K562 (cell line): ENCODE measurements at regions not wholly inside any gene's neighbourhood (a gene's known extent, or its start where the extent isn't known, plus 50 kb on each side); places are given as distances from the start of the nearest gene placed in this dataset.

ENCODE experiments used
- ATAC-seq: fragments of 200-7000 bp; cut with Tn5 transposase; 3 replicates; pipeline ENCODE4 v1.9.1; 2020; ENCODE audit warnings: moderate library complexity
- BruUV-seq: library from RNA; stranded (reverse); fragments of 400-500 nt; replicated peaks from 2 replicates; lab custom pipeline; 2021; lab: Mats Ljungman, UMichigan
- CTCF ChIA-PET: fragments of 300-600 bp; formaldehyde crosslinking; extraction: SDS; loops from one replicate; lab custom pipeline; 2021; ENCODE audit warnings: low intra/inter-chr PET ratio; lab: Yijun Ruan, JAX
- POLR2A ChIA-PET: fragments of 300-600, 350-650 bp; sonication (Branson Sonifier 250); formaldehyde crosslinking; extraction: SDS; loops from one replicate; lab custom pipeline; 2021; ENCODE audit warnings: antibody characterized with exemption, inconsistent platforms; lab: Yijun Ruan, JAX
- DNase-seq, 4 experiments: peaks; one replicate each; pipeline versions ENCODE4 v3.0.0 to v3.0.0-alpha.2; 2011 to 2018; ENCODE audit warnings: low spot score in 3 of 4, mixed read lengths in 3 of 4; ENCODE audit errors: extremely low read depth in 1 of 4
- FAIRE-seq: peaks from 2 replicates; lab custom pipeline; 2011; peaks lifted over from hg19 to GRCh38; lab: Jason Lieb, UNC
- H2AFZ ChIP-seq: 2 replicates; pipeline ENCODE4 v1.6.0; 2011; ENCODE audit warnings: low read depth, low read length, control low read depth, inconsistent platforms
- H3K27ac ChIP-seq: fragments of 200-600 bp; 3 replicates; pipeline ENCODE4 v1.8.0; 2011; ENCODE audit warnings: low read depth, mild to moderate bottlenecking, control low read depth, inconsistent platforms, low read length, moderate library complexity, mixed read lengths; ENCODE audit errors: extremely low read depth
- H3K27me3 ChIP-seq, 2 experiments: fragments of 300-600 bp in 1 of 2; 2 replicates in 1 of 2; 3 replicates in 1 of 2; pipeline versions ENCODE4 v1.6.0 to v1.8.0; 2011; ENCODE audit warnings: inconsistent platforms in 2 of 2, low read length in 2 of 2, mild to moderate bottlenecking in 1 of 2, mixed read lengths in 1 of 2, moderate library complexity in 1 of 2; ENCODE audit not compliant: control insufficient read depth in 2 of 2, insufficient read depth in 2 of 2
- H3K36me3 ChIP-seq: fragments of 300-600 bp; 3 replicates; pipeline ENCODE4 v1.8.0; 2011; ENCODE audit warnings: mild to moderate bottlenecking, low read length, inconsistent platforms; ENCODE audit not compliant: control insufficient read depth, insufficient read depth
- H3K4me1 ChIP-seq, 2 experiments: fragments of 200-600 bp in 1 of 2; replicated peaks in 1 of 2; 2 replicates in 1 of 2; 3 replicates in 1 of 2; pipeline versions ENCODE4 v1.5.1 to v1.8.0; 2011; ENCODE audit warnings: inconsistent platforms in 2 of 2, low read length in 2 of 2, mild to moderate bottlenecking in 1 of 2, mixed read lengths in 1 of 2, moderate library complexity in 1 of 2; ENCODE audit not compliant: control insufficient read depth in 2 of 2, insufficient read depth in 2 of 2
- H3K4me2 ChIP-seq: 2 replicates; pipeline ENCODE4 v1.6.1; 2011; ENCODE audit warnings: low read length, control low read depth, inconsistent platforms, mixed read lengths; ENCODE audit not compliant: insufficient read depth
- H3K4me3 ChIP-seq: fragments of 200-600 bp; sonication (generic), shearing (Covaris generic); 2 replicates; pipeline ENCODE4 v1.5.1; 2016; ENCODE audit warnings: control low read depth, inconsistent platforms
- H3K79me2 ChIP-seq: fragments of 200-600 bp; 3 replicates; pipeline ENCODE4 v1.8.0; 2011; ENCODE audit warnings: low read length, inconsistent platforms; ENCODE audit not compliant: control insufficient read depth, insufficient read depth
- H3K9ac ChIP-seq, 2 experiments: 2 replicates each; pipeline versions ENCODE4 v1.6.0 to v1.6.1; 2011; ENCODE audit warnings: low read depth in 2 of 2, low read length in 2 of 2, control low read depth in 1 of 2, inconsistent platforms in 1 of 2, mild to moderate bottlenecking in 1 of 2, mixed read lengths in 1 of 2; ENCODE audit not compliant: insufficient read depth in 1 of 2
- H3K9me1 ChIP-seq: one replicate; pipeline ENCODE4 v1.6.0; 2011; ENCODE audit warnings: inconsistent platforms, mild to moderate bottlenecking, low read length, moderate library complexity; ENCODE audit not compliant: control insufficient read depth, insufficient read depth
- H3K9me3 ChIP-seq: replicated peaks from 2 replicates; pipeline ENCODE4 v1.5.1; 2011; ENCODE audit warnings: low read depth, low read length, inconsistent platforms; ENCODE audit not compliant: control insufficient read depth, insufficient read depth
- H4K20me1 ChIP-seq: replicated peaks from 2 replicates; pipeline ENCODE4 v1.6.1; 2011; ENCODE audit warnings: low read length, inconsistent platforms, mixed read lengths; ENCODE audit not compliant: control insufficient read depth, insufficient read depth
- FOS ChIP-seq: IDR thresholded peaks from 3 replicates; pipeline ENCODE4 v1.6.1; 2011; ENCODE audit not compliant: insufficient read length; ENCODE audit errors: extremely low read depth
- KAT8 ChIP-seq: fragments of 450-650 bp; IDR thresholded peaks from 2 replicates; pipeline ENCODE4 v1.6.1; 2016; ENCODE audit warnings: low read depth, mild to moderate bottlenecking
- ZNF134 ChIP-seq: fragments of 250-450 bp; sonication (Bioruptor Pico); conservative IDR thresholded peaks from 2 replicates; pipeline ENCODE4 v1.4.0; 2020
- WGBS: fragments of 100-300 bp; shearing (Covaris generic); methylation state at CpG from one replicate; pipeline ENCODE4 v1.1.6; 2016; ENCODE audit warnings: low coverage, mixed read lengths; ENCODE audit not compliant: insufficient coverage; ENCODE audit errors: missing lambda C conversion rate; 5-methylcytosine and 5-hydroxymethylcytosine counted together
- in situ Hi-C: fragments of 300-500 bp; cut with MboI; formaldehyde crosslinking; loops from 4 replicates; pipeline ENCODE4 v1.15.0; 2018; ENCODE audit warnings: inconsistent platforms, mixed read lengths
- intact Hi-C: fragments of 100-400 bp; cut with micrococcal nuclease; formaldehyde crosslinking; loops from 2 replicates; pipeline ENCODE4 v1.14.2; 2022

DNA sequence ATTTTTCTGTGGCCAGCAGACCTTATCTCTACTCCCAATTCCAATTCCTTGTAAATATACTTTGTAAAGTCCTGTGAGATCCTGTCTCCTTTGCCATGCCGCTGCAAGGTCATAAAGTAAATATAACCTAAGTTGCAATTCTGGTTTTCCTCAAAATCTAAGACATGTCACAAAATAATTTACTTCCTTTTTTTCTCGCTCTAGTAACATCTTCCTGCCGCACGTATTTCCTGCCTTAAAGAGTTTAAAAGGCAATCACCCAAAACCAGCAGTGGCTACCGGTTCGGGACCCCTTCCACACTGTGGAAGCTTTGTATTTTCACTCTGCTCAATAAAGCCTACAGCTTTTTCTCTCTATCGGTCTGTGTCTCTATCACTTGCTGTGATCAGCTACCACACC lies 832.0 kb upstream of the SLITRK5 start:
- Histone ChIP-seq H4K20me1 (no peaks in the 10 kb centered on the region), H3K27ac (no peak overlapping the region), H3K27me3 (no peaks in the 10 kb centered on the region), H3K36me3 (no peaks in the 10 kb centered on the region), H3K4me3 (no peak overlapping the region), H3K9ac (no peak overlapping the region), H2AFZ (no peak overlapping the region), H3K9me1 (no peaks in the 10 kb centered on the region), H3K4me1 (no peaks in the 10 kb centered on the region), H3K4me2 (no peak overlapping the region), H3K9me3 (no peaks in the 10 kb centered on the region), H3K79me2 (no peaks in the 10 kb centered on the region)
- ChIA-PET CTCF (no interaction called here), POLR2A (no interaction called here)
- in situ Hi-C loops (no loop called here), intact Hi-C loops (no loop called here)
- DNase-seq (no peak), ATAC-seq (no peak), FAIRE-seq (no peak)
- no peak for TF ChIP-seq ZNF134 (CRISPR knock-in tag)
- no peak for TF ChIP-seq FOS
- no TSS peak for BruUV-seq
- 1% methylated on average over 7 of the region's 7 CpGs for WGBS

DNA sequence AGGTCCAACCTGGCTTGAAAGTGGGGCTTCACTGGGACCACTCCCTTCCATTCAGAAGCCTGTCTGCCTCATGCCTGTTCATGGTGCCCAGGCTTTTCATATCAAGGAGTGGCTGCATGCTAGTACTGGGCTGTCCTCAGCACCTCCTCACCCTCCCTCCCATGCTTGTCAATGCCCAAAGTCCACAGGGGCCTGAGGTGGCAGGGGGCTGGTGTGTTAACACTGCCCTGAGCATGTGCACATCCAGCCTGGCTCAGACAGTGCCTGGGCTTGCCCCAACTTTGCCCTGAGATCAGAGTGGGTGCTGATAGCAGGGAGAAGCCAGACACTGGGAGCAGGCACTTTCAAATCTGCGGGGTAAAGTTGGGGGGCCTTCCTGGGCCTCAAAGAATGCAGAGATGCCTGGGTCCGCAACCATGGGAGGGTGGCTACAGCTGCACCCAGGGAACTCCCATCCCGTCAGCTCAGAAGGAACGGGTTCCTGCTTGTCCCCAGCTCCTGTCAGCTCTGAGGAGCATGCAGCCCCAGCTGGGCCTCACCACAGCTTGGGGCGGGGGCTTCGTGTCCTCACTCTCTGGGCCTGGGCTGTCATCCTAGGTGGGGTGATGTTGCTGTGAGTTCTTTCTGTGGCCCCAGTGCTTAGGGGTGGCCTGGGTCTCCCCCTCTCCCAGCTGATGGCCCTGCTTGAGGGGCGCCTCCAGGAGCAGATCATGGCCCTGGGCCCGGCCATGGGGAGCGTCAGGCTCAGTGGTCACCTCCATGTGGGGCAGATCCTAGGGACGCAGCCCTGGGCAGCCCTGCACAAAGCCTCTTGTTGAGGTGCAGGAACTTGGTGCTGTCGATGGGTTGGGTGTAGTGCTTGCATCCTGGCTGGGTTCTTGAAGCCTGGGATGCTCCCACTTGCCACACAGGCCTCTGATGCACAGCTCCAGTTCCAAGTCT lies 830.6 kb upstream of the SLITRK5 start:
- POLR2A ChIA-PET, result no interaction called here
- Histone ChIP-seq H3K79me2 (no peaks in the 10 kb centered on the region), H3K9me1 (no peaks in the 10 kb centered on the region), H4K20me1 (no peaks in the 10 kb centered on the region), H3K9me3 (no peaks in the 10 kb centered on the region), H2AFZ (no peak overlapping the region), H3K4me2 (no peak overlapping the region), H3K27me3 (no peaks in the 10 kb centered on the region), H3K36me3 (no peaks in the 10 kb centered on the region), H3K27ac (no peak overlapping the region), H3K4me1 (no peaks in the 10 kb centered on the region), H3K9ac (no peak overlapping the region), H3K4me3 (no peak overlapping the region)
- CTCF ChIA-PET, result no interaction called here
- in situ Hi-C loops, result no loop called here
- FAIRE-seq (no peak), DNase-seq (no peak), ATAC-seq (no peak)
- WGBS, result 0% methylated on average over 6 of the region's 11 CpGs
- intact Hi-C loops, result no loop called here
- TF ChIP-seq KAT8, result no peak
- no TSS peak for BruUV-seq
